ENCODE measurements at regions not wholly inside any gene's neighbourhood (a gene's known extent, or its start where the extent isn't known, plus 50 kb on each side); places are given as distances from the start of the nearest gene placed in this dataset.

DNA sequence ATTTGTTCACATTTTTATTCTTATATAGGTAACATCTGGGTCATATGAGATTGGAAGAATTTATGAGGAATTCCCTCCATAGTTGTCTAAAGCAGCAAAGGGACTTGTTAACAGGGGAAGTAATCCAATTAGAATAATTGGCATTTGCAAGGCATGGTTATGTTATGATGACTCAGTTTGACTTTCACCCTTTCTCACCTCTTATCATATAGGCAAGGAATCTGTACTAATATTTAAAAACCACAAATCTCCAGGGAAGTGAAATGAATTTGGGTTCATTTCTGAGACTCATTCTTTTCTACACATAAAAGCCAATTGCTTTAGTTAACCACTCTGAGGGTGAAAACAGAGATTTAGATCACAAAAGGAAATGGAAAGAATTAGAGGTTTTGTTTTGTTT, 281.5 kb upstream of the DKK2 start:
- Histone ChIP-seq H3K23ac (ENCODE audit: low read depth, low read length) (no peak overlapping the region), H4K91ac (ENCODE audit: insufficient read depth, low read depth, low read length) (no peak overlapping the region), H3K18ac (ENCODE audit: low read depth, low read length) (no peak overlapping the region), H3K4me2 (ENCODE audit: low read depth, low read length) (no peak overlapping the region), H2AK9ac (replicated peaks; ENCODE audit: low read depth, low read length, poor library complexity) (no peak overlapping the region), H3K9me1 (ENCODE audit: insufficient read depth, low read length) (no peaks in the 10 kb centered on the region), H3K79me1 (ENCODE audit: low read depth in 1 of 2, low read length in 2 of 2) (no peaks in the 10 kb centered on the region), H3K4me3 (ENCODE audit: insufficient read depth, low read depth, low read length) (no peak overlapping the region), H3K9me3 (ENCODE audit: control insufficient read depth, insufficient read depth, low read length) (no peaks in the 10 kb centered on the region), H3K14ac (replicated peaks; ENCODE audit: low read depth, low read length) (no peak overlapping the region), H3K4ac (ENCODE audit: low read depth, low read length) (no peak overlapping the region), H2AK5ac (ENCODE audit: low read depth, low read length) (no peak overlapping the region), H2BK20ac (ENCODE audit: low read depth, low read length) (no peak overlapping the region), H3K27me3 (ENCODE audit: control insufficient read depth, insufficient read depth, low read length) (0 out of 2 replicates have a peak, but pooled peaks cover 3% of the 10 kb centered on the region), H3K27ac (ENCODE audit: insufficient read depth, low read length) (no peak overlapping the region), H2AFZ (replicated peaks; ENCODE audit: low read length, poor library complexity) (no peak overlapping the region), H2BK5ac (ENCODE audit: low read depth, low read length, poor library complexity, severe bottlenecking) (no peak overlapping the region), H3K4me1 (ENCODE audit: control insufficient read depth, insufficient read depth, low read length) (no peaks in the 10 kb centered on the region), H3K9ac (ENCODE audit: low read depth, low read length) (no peak overlapping the region), H3K56ac (ENCODE audit: extremely low read depth, insufficient read depth, low read length) (no peak overlapping the region), H3K36me3 (ENCODE audit: control insufficient read depth, insufficient read depth, low read length) (no peaks in the 10 kb centered on the region), H2BK120ac (ENCODE audit: low read depth, low read length) (no peak overlapping the region), H2BK15ac (ENCODE audit: low read depth, low read length) (no peak overlapping the region), H4K8ac (ENCODE audit: low read depth in 2 of 2, low read length in 2 of 2) (no peak overlapping the region), H4K5ac (ENCODE audit: low read depth, low read length) (no peak overlapping the region), H4K20me1 (ENCODE audit: insufficient read depth, low read length) (no peaks in the 10 kb centered on the region)
- BruUV-seq (replicated peaks), result no TSS peak
- intact Hi-C loops (cut with micrococcal nuclease) (loop anchor here (5.0 to 10.0 kb wide), 2 partner anchors 35 to 57 kb away; no protein-coding TSS in a partner anchor), dilution Hi-C loops (cut with HindIII; ENCODE audit: low sequenced_read_pairs, unreplicated experiment) (no loop called here), in situ Hi-C loops (cut with MboI; ENCODE audit: low sequenced_read_pairs) (no loop called here)
- DNase-seq (no peak), ATAC-seq (ENCODE audit: low read depth) (no peak)
- TF ChIP-seq RAD21 (IDR thresholded peaks at IDR 0.05; ENCODE audit: low read length) (no peak), MAZ (IDR thresholded peaks at IDR 0.05; ENCODE audit: borderline replicate concordance, low read depth, low read length) (no peak), NFE2L2 (IDR thresholded peaks at IDR 0.05; ENCODE audit: low read depth, low read length) (no peak), RFX5 (IDR thresholded peaks at IDR 0.05; ENCODE audit: low read depth, low read length) (no peak), BHLHE40 (IDR thresholded peaks at IDR 0.05; ENCODE audit: low read depth, low read length) (no peak), MAFK (IDR thresholded peaks at IDR 0.05; ENCODE audit: low read depth, low read length) (no peak), SMC3 (IDR thresholded peaks at IDR 0.05; ENCODE audit: low read depth, low read length) (no peak), MXI1 (IDR thresholded peaks at IDR 0.05; ENCODE audit: borderline replicate concordance, low read depth, low read length) (no peak), CHD1 (IDR thresholded peaks at IDR 0.05; ENCODE audit: low read depth, low read length) (no peak), POLR2A (IDR thresholded peaks at IDR 0.05; ENCODE audit: low read depth, low read length) (no peak)
- TF ChIP-seq, protein P1, sequence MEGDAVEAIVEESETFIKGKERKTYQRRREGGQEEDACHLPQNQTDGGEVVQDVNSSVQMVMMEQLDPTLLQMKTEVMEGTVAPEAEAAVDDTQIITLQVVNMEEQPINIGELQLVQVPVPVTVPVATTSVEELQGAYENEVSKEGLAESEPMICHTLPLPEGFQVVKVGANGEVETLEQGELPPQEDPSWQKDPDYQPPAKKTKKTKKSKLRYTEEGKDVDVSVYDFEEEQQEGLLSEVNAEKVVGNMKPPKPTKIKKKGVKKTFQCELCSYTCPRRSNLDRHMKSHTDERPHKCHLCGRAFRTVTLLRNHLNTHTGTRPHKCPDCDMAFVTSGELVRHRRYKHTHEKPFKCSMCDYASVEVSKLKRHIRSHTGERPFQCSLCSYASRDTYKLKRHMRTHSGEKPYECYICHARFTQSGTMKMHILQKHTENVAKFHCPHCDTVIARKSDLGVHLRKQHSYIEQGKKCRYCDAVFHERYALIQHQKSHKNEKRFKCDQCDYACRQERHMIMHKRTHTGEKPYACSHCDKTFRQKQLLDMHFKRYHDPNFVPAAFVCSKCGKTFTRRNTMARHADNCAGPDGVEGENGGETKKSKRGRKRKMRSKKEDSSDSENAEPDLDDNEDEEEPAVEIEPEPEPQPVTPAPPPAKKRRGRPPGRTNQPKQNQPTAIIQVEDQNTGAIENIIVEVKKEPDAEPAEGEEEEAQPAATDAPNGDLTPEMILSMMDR (conservative IDR thresholded peaks at IDR 0.05; ENCODE audit: low read depth, low read length), result no peak
- TF ChIP-seq, protein P2, sequence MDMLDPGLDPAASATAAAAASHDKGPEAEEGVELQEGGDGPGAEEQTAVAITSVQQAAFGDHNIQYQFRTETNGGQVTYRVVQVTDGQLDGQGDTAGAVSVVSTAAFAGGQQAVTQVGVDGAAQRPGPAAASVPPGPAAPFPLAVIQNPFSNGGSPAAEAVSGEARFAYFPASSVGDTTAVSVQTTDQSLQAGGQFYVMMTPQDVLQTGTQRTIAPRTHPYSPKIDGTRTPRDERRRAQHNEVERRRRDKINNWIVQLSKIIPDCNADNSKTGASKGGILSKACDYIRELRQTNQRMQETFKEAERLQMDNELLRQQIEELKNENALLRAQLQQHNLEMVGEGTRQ (IDR thresholded peaks at IDR 0.05; ENCODE audit: low read depth, low read length), result no peak
- ChIA-PET CTCF (no interaction called here), POLR2A (ENCODE audit: unreplicated experiment) (no interaction called here)
